H1 (cell line): ENCODE measurements at regions not wholly inside any gene's neighbourhood (a gene's known extent, or its start where the extent isn't known, plus 50 kb on each side); places are given as distances from the start of the nearest gene placed in this dataset.

ENCODE experiments used
- CTCF ChIA-PET: fragments of 300-600 bp; sonication (Branson Sonifier 250); formaldehyde crosslinking; loops from one replicate; lab custom pipeline; 2021; ENCODE audit not compliant: partially characterized antibody; lab: Charles Lee
- POLR2A ChIA-PET: fragments of 300-600 bp; sonication (Branson Sonifier 250); formaldehyde crosslinking; loops from one replicate; lab custom pipeline; 2021; ENCODE audit warnings: inconsistent platforms; ENCODE audit not compliant: partially characterized antibody; lab: Charles Lee
- DNase-seq, 2 experiments: peaks; one replicate each; pipeline versions ENCODE4 v3.0.0 to v3.0.0-alpha.2; 2010 to 2022; ENCODE audit warnings: low spot score in 2 of 2, low read depth in 1 of 2, mixed read lengths in 1 of 2
- FAIRE-seq: peaks from 2 replicates; lab custom pipeline; 2011; peaks lifted over from hg19 to GRCh38; lab: Jason Lieb, UNC
- H2AFZ ChIP-seq: 2 replicates; pipeline ENCODE4 v1.8.1; 2012; ENCODE audit warnings: low read length, inconsistent platforms
- H2AK5ac ChIP-seq: 2 replicates; pipeline ENCODE4 v1.6.1; 2013; ENCODE audit warnings: low read depth, low read length
- H2BK120ac ChIP-seq: replicated peaks from 2 replicates; pipeline ENCODE3; 2013; ENCODE audit warnings: low read depth, low read length, inconsistent platforms
- H2BK12ac ChIP-seq: 2 replicates; pipeline ENCODE4 v1.6.1; 2013; ENCODE audit warnings: low read depth, low read length
- H2BK15ac ChIP-seq: 2 replicates; pipeline ENCODE4 v1.6.1; 2013; ENCODE audit warnings: low read length
- H2BK20ac ChIP-seq: 2 replicates; pipeline ENCODE4 v1.6.1; 2013; ENCODE audit warnings: low read length
- H2BK5ac ChIP-seq: 2 replicates; pipeline ENCODE4 v1.6.1; 2013; ENCODE audit warnings: low read depth, low read length
- H3K14ac ChIP-seq: 2 replicates; pipeline ENCODE4 v1.6.1; 2013; ENCODE audit warnings: inconsistent platforms; ENCODE audit not compliant: insufficient read length
- H3K18ac ChIP-seq: 2 replicates; pipeline ENCODE4 v1.6.1; 2013; ENCODE audit warnings: low read length; ENCODE audit errors: extremely low read depth
- H3K23ac ChIP-seq: 2 replicates; pipeline ENCODE4 v1.6.1; 2013; ENCODE audit warnings: inconsistent platforms; ENCODE audit not compliant: insufficient read length
- H3K23me2 ChIP-seq: 2 replicates; pipeline ENCODE4 v1.6.1; 2013; ENCODE audit warnings: low read depth, low read length
- H3K27ac ChIP-seq: 2 replicates; pipeline ENCODE4 v1.6.1; 2011; ENCODE audit warnings: low read depth, low read length, inconsistent platforms
- H3K27me3 ChIP-seq, 4 experiments: replicated peaks in 1 of 4; 1 replicate in 1 of 4; 2 replicates in 3 of 4; pipeline versions ENCODE4 v1.6.1 to v1.8.1; 2011 to 2013; ENCODE audit warnings: low read length in 3 of 4, mild to moderate bottlenecking in 3 of 4, inconsistent platforms in 2 of 4, mixed read lengths in 2 of 4, moderate library complexity in 1 of 4; ENCODE audit not compliant: control insufficient read depth in 3 of 4, insufficient read depth in 3 of 4; ENCODE audit errors: extremely low read depth in 1 of 4
- H3K36me3 ChIP-seq, 4 experiments: 2 replicates each; pipeline versions ENCODE4 v1.6.1 to v1.8.1; 2011 to 2013; ENCODE audit warnings: mild to moderate bottlenecking in 4 of 4, low read length in 3 of 4, moderate library complexity in 2 of 4, control low read depth in 1 of 4, inconsistent platforms in 1 of 4; ENCODE audit not compliant: insufficient read depth in 4 of 4, control insufficient read depth in 2 of 4
- H3K4ac ChIP-seq: replicated peaks from 2 replicates; pipeline ENCODE3; 2013; ENCODE audit warnings: low read length, low read depth, mixed read lengths, inconsistent platforms; ENCODE audit not compliant: insufficient read length
- H3K4me1 ChIP-seq, 4 experiments: replicated peaks in 1 of 4; 1 replicate in 1 of 4; 2 replicates in 3 of 4; pipeline versions ENCODE4 v1.6.1 to v1.8.1; 2011 to 2013; ENCODE audit warnings: low read length in 3 of 4, inconsistent platforms in 2 of 4, mixed read lengths in 1 of 4; ENCODE audit not compliant: insufficient read depth in 4 of 4, control insufficient read depth in 3 of 4
- H3K4me2 ChIP-seq, 2 experiments: 2 replicates each; pipeline versions ENCODE4 v1.6.1 to v1.8.1; 2011 to 2013; ENCODE audit warnings: low read depth in 2 of 2, low read length in 2 of 2, control low read depth in 1 of 2, inconsistent platforms in 1 of 2, mild to moderate bottlenecking in 1 of 2; ENCODE audit not compliant: insufficient read depth in 1 of 2
- H3K4me3 ChIP-seq, 4 experiments: fragments of 200-600, 300-600 bp in 1 of 4; sonication (generic), shearing (Covaris generic), sonication (Bioruptor Twin) in 1 of 4; 2 replicates each; pipeline versions ENCODE4 v1.5.1 to v1.8.1; 2011 to 2016; ENCODE audit warnings: low read length in 4 of 4, low read depth in 3 of 4, control low read depth in 2 of 4, inconsistent platforms in 2 of 4, mild to moderate bottlenecking in 2 of 4, mixed read lengths in 1 of 4, moderate library complexity in 1 of 4; ENCODE audit not compliant: insufficient read depth in 2 of 4; ENCODE audit errors: extremely low read depth in 1 of 4
- H3K56ac ChIP-seq: replicated peaks from 2 replicates; pipeline ENCODE3; 2013; ENCODE audit warnings: low read depth, mild to moderate bottlenecking, mixed read lengths, low read length, inconsistent platforms; ENCODE audit not compliant: insufficient read length
- H3K79me1 ChIP-seq: 2 replicates; pipeline ENCODE4 v1.6.1; 2013; ENCODE audit warnings: low read depth, low read length, control low read depth
- H3K79me2 ChIP-seq, 2 experiments: 2 replicates each; pipeline versions ENCODE4 v1.6.1 to v1.8.1; 2012 to 2013; ENCODE audit warnings: low read length in 2 of 2, mild to moderate bottlenecking in 2 of 2, inconsistent platforms in 1 of 2; ENCODE audit not compliant: insufficient read depth in 2 of 2, control insufficient read depth in 1 of 2
- H3K9ac ChIP-seq, 4 experiments: replicated peaks in 1 of 4; 1 replicate in 1 of 4; 2 replicates in 3 of 4; pipeline versions ENCODE4 v1.6.1 to v1.8.1; 2011 to 2013; ENCODE audit warnings: low read depth in 3 of 4, low read length in 3 of 4, control low read depth in 2 of 4, mild to moderate bottlenecking in 2 of 4, moderate library complexity in 2 of 4, inconsistent platforms in 1 of 4; ENCODE audit errors: extremely low read depth in 1 of 4
- H3K9me3 ChIP-seq, 2 experiments: 2 replicates each; pipeline versions ENCODE4 v1.6.1 to v1.8.1; 2012 to 2013; ENCODE audit warnings: mild to moderate bottlenecking in 2 of 2, moderate library complexity in 2 of 2, control low read depth in 1 of 2, inconsistent platforms in 1 of 2, low read depth in 1 of 2, low read length in 1 of 2, mixed read lengths in 1 of 2; ENCODE audit not compliant: insufficient read depth in 2 of 2
- H4K20me1 ChIP-seq, 2 experiments: replicated peaks in 1 of 2; 2 replicates each; pipeline versions ENCODE3 to v1.8.1; 2011 to 2013; ENCODE audit warnings: inconsistent platforms in 2 of 2, low read length in 2 of 2, mild to moderate bottlenecking in 1 of 2; ENCODE audit not compliant: insufficient read depth in 2 of 2, control insufficient read depth in 1 of 2
- H4K5ac ChIP-seq: 2 replicates; pipeline ENCODE4 v1.6.1; 2013; ENCODE audit warnings: low read length, low read depth, mixed read lengths, inconsistent platforms; ENCODE audit not compliant: insufficient read length
- H4K8ac ChIP-seq: 2 replicates; pipeline ENCODE4 v1.8.0; 2013; ENCODE audit warnings: mild to moderate bottlenecking, moderate library complexity, low read length, inconsistent platforms; ENCODE audit not compliant: insufficient read depth; ENCODE audit errors: extremely low read depth
- H4K91ac ChIP-seq: replicated peaks from 2 replicates; pipeline ENCODE3; 2013; ENCODE audit warnings: low read length, mixed read lengths, inconsistent platforms; ENCODE audit not compliant: insufficient read length
- BACH1 ChIP-seq: IDR thresholded peaks from 2 replicates; pipeline ENCODE4 v1.6.1; 2012; ENCODE audit warnings: low read length, improper control_type of control experiment
- BCL11A ChIP-seq, 2 experiments: IDR thresholded peaks; one replicate each; pipeline ENCODE4 v1.6.1; 2011; ENCODE audit warnings: low read depth in 2 of 2, low read length in 2 of 2, mild to moderate bottlenecking in 2 of 2
- CBX5 ChIP-seq: fragments of 300-800, 300-1000 bp; sonication (generic); IDR thresholded peaks from 2 replicates; pipeline ENCODE4 v1.7.1; 2016; ENCODE audit warnings: antibody characterized with exemption, low read length, low read depth
- CBX8 ChIP-seq: fragments of 300-800, 300-1000 bp; sonication (generic); IDR thresholded peaks from 2 replicates; pipeline ENCODE4 v1.7.1; 2016; ENCODE audit warnings: low read depth, low read length, borderline replicate concordance
- EP300 ChIP-seq, 2 experiments: IDR thresholded peaks; 1 replicate in 1 of 2; 2 replicates in 1 of 2; pipeline ENCODE4 v1.6.1; 2011 to 2012; ENCODE audit warnings: low read depth in 2 of 2, low read length in 2 of 2, mild to moderate bottlenecking in 2 of 2, borderline replicate concordance in 1 of 2, inconsistent platforms in 1 of 2, moderate library complexity in 1 of 2
- EZH2 ChIP-seq: fragments of 200-600 bp; sonication (generic); IDR thresholded peaks from 2 replicates; pipeline ENCODE4 v1.7.1; 2012; ENCODE audit warnings: low read depth, mild to moderate bottlenecking, moderate library complexity, low read length, inconsistent platforms; ENCODE audit not compliant: severe bottlenecking
- FOSL1 ChIP-seq: IDR thresholded peaks from 2 replicates; pipeline ENCODE4 v1.6.1; 2011; ENCODE audit warnings: mild to moderate bottlenecking, low read depth, low read length, moderate library complexity; ENCODE audit not compliant: insufficient read depth
- GABPA ChIP-seq: IDR thresholded peaks from 2 replicates; pipeline ENCODE4 v1.6.1; 2011; ENCODE audit warnings: mild to moderate bottlenecking, low read length, moderate library complexity, borderline replicate concordance; ENCODE audit not compliant: insufficient read depth
- KDM5A ChIP-seq: fragments of 200-600 bp; IDR thresholded peaks from 2 replicates; pipeline ENCODE4 v1.7.1; 2012; ENCODE audit warnings: mild to moderate bottlenecking, low read length, inconsistent platforms, mixed read lengths
- NANOG ChIP-seq: IDR thresholded peaks from 2 replicates; pipeline ENCODE4 v1.6.1; 2011; ENCODE audit warnings: low read length, low read depth, mild to moderate bottlenecking, inconsistent platforms; ENCODE audit not compliant: insufficient read depth, poor library complexity, severe bottlenecking
- POLR2A ChIP-seq, 2 experiments: IDR thresholded peaks; 1 replicate in 1 of 2; 2 replicates in 1 of 2; pipeline ENCODE4 v1.6.1; 2011; ENCODE audit warnings: low read depth in 2 of 2, low read length in 2 of 2, mild to moderate bottlenecking in 2 of 2; ENCODE audit errors: control extremely low read depth in 1 of 2
- SIRT6 ChIP-seq: IDR thresholded peaks from one replicate; pipeline ENCODE4 v1.7.1; 2012; ENCODE audit warnings: low read length, inconsistent platforms
- SIX5 ChIP-seq: IDR thresholded peaks from 2 replicates; pipeline ENCODE4 v1.6.1; 2011; ENCODE audit warnings: mild to moderate bottlenecking, low read depth, low read length
- SP1 ChIP-seq: IDR thresholded peaks from 2 replicates; pipeline ENCODE4 v1.6.1; 2011; ENCODE audit warnings: low read depth, low read length
- SP4 ChIP-seq: IDR thresholded peaks from 2 replicates; pipeline ENCODE4 v1.6.1; 2012; ENCODE audit warnings: low read length, inconsistent platforms
- TAF1 ChIP-seq: IDR thresholded peaks from 2 replicates; pipeline ENCODE4 v1.6.1; 2011; ENCODE audit warnings: mild to moderate bottlenecking, low read depth, low read length
- WGBS, 2 experiments: shearing (Covaris generic) in 1 of 2; methylation state at CpG; one replicate each; pipeline versions ENCODE4 v1.1.6 to v1.1.7; 2013 to 2015; ENCODE audit warnings: low lambda C conversion rate in 2 of 2, mixed read lengths in 2 of 2, inconsistent platforms in 1 of 2, low coverage in 1 of 2, missing lambda C conversion rate in 1 of 2; ENCODE audit not compliant: insufficient replicate concordance in 2 of 2, insufficient coverage in 1 of 2, insufficient read length in 1 of 2; ENCODE audit errors: extremely low coverage in 1 of 2, missing lambda C conversion rate in 1 of 2; 5-methylcytosine and 5-hydroxymethylcytosine counted together

- no peak overlapping the region for H2BK20ac ChIP-seq
- no peak overlapping the region for H4K91ac ChIP-seq
- POLR2A ChIA-PET: no interaction called here
- no peak overlapping the region for H4K5ac ChIP-seq
- DNase-seq: peak in 1 of 2 experiments; percentile 15
- no peak overlapping the region for H2BK5ac ChIP-seq
- H3K79me2 ChIP-seq: no peaks in the 10 kb centered on the region
- peak overlapping the region in 1 of 4 experiments; percentile 2; a peak in 1 of 8 replicates for H3K4me3 ChIP-seq
- no peak overlapping the region for H3K56ac ChIP-seq
- H2BK120ac ChIP-seq: no peak overlapping the region
- no peak overlapping the region for H3K18ac ChIP-seq
- peaks cover 2 to 6% (median 3%) of the 10 kb centered on the region in 4 experiments; a peak in 5 of 7 replicates for H3K4me1 ChIP-seq
- no peak overlapping the region for H4K8ac ChIP-seq
- H3K4ac ChIP-seq: no peak overlapping the region
- WGBS, 2 experiments: 22% methylated on average over 4 of the region's 4 CpGs; no CpG with 5 or more reads in 1 of the 2 experiments
- peak; percentile 79 for FAIRE-seq
- H2AK5ac ChIP-seq: no peak overlapping the region
- no peak overlapping the region for H3K9ac ChIP-seq
- no peaks in the 10 kb centered on the region for H3K36me3 ChIP-seq
- CTCF ChIA-PET: interaction anchor here (2.5 kb wide), 1 partner anchor 26 kb away, joined by 8 read pairs; no protein-coding TSS in a partner anchor
- H3K23me2 ChIP-seq: no peaks in the 10 kb centered on the region; the same call in 1 of the 2 replicates
- no peak overlapping the region for H3K27ac ChIP-seq
- H2AFZ ChIP-seq: peak overlapping the region; percentile 54; the same call in 1 of the 2 replicates
- H3K9me3 ChIP-seq: no peaks in the 10 kb centered on the region
- no peak overlapping the region for H2BK15ac ChIP-seq
- H2BK12ac ChIP-seq: no peak overlapping the region
- H4K20me1 ChIP-seq: no peaks in the 10 kb centered on the region
- no peaks in the 10 kb centered on the region for H3K79me1 ChIP-seq
- H3K14ac ChIP-seq: no peak overlapping the region
- no peak overlapping the region for H3K23ac ChIP-seq
- H3K4me2 ChIP-seq: 0 out of 4 replicates have a peak overlapping the region, but pooled peaks of 1 of the 2 experiments have one; percentile 22
- H3K27me3 ChIP-seq: no peaks in the 10 kb centered on the region
- TF ChIP-seq SP1: no peak
- TF ChIP-seq BCL11A (IDR thresholded peaks at IDR 0.05; ENCODE audit: low read depth in 2 of 2, low read length in 2 of 2): no peak
- no peak for TF ChIP-seq TAF1
- TF ChIP-seq NANOG: peak; percentile 75
- TF ChIP-seq GABPA: no peak
- TF ChIP-seq EP300 (IDR thresholded peaks at IDR 0.05; ENCODE audit: borderline replicate concordance in 1 of 2, low read depth in 2 of 2, low read length in 2 of 2): no peak
- no peak for TF ChIP-seq BACH1
- TF ChIP-seq FOSL1: no peak
- no peak for TF ChIP-seq SP4
- no peak for TF ChIP-seq KDM5A
- no peak for TF ChIP-seq SIRT6
- no peak for TF ChIP-seq EZH2
- no peak for TF ChIP-seq CBX8
- TF ChIP-seq CBX5: no peak
- no peak for TF ChIP-seq POLR2A (IDR thresholded peaks at IDR 0.05; ENCODE audit: control extremely low read depth in 1 of 2, low read depth in 2 of 2, low read length in 2 of 2)
- TF ChIP-seq SIX5: no peak
Measured at GRCh38 chr21:16634515-16634914, 878.3 kb upstream of the CXADR start.
